ENCODE measurements at regions not wholly inside any gene's neighbourhood (a gene's known extent, or its start where the extent isn't known, plus 50 kb on each side); places are given as distances from the start of the nearest gene placed in this dataset.

DNA sequence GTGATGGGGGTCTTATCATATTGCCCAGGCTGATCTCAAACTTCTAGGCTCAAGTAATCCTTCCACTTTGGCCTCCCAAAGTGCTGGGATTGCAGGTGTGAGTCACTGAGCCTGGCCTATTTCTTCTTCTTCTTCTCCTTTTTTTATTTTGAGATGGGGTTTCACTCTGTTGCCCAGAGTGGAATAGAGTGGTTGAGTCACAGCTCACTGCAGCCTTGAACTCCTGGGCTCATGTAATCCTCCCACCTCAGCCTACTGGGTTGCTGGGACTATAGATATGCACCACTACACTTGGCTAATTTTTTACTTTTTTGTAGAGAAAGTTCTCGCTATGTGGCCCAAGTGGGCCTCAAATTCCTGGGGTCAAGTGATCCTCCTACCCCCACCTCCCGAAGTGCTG, 124.3 kb downstream of the SKIDA1 start:
- Histone ChIP-seq H3K9me3 (no peaks in the 10 kb centered on the region), H3K27ac (no peak overlapping the region), H3K4me1 (peaks cover 0 to 7% (median 0%) of the 10 kb centered on the region in 4 donors), H3K27me3 (no peaks in the 10 kb centered on the region), H3K4me3 (no peak overlapping the region), H3K36me3 (no peaks in the 10 kb centered on the region)
- TF ChIP-seq EP300 (IDR thresholded peaks at IDR 0.05; ENCODE audit: low read depth) (no peak), POLR2A (IDR thresholded peaks at IDR 0.05) (no peak), POLR2AphosphoS5 (IDR thresholded peaks at IDR 0.05) (no peak)
- TF ChIP-seq, protein P1, sequence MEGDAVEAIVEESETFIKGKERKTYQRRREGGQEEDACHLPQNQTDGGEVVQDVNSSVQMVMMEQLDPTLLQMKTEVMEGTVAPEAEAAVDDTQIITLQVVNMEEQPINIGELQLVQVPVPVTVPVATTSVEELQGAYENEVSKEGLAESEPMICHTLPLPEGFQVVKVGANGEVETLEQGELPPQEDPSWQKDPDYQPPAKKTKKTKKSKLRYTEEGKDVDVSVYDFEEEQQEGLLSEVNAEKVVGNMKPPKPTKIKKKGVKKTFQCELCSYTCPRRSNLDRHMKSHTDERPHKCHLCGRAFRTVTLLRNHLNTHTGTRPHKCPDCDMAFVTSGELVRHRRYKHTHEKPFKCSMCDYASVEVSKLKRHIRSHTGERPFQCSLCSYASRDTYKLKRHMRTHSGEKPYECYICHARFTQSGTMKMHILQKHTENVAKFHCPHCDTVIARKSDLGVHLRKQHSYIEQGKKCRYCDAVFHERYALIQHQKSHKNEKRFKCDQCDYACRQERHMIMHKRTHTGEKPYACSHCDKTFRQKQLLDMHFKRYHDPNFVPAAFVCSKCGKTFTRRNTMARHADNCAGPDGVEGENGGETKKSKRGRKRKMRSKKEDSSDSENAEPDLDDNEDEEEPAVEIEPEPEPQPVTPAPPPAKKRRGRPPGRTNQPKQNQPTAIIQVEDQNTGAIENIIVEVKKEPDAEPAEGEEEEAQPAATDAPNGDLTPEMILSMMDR (IDR thresholded peaks at IDR 0.05), result no peak
- WGBS, 2 donors (ENCODE audit: low coverage in 1 of 2), result 93% methylated on average over 2 of the region's 2 CpGs; no CpG with 5 or more reads in 1 of the 2 donors
- in situ Hi-C loops (cut with MboI; ENCODE audit: low pct_ligation_motif_present in 1 of 4, low pct_unique_long_range_greater_than_20kb in 1 of 4, low sequenced_read_pairs in 3 of 4) (no loop called here), intact Hi-C loops (cut with DNase I; ENCODE audit: low total_unique reads) (no loop called here)
- DNase-seq, result no peak

DNA sequence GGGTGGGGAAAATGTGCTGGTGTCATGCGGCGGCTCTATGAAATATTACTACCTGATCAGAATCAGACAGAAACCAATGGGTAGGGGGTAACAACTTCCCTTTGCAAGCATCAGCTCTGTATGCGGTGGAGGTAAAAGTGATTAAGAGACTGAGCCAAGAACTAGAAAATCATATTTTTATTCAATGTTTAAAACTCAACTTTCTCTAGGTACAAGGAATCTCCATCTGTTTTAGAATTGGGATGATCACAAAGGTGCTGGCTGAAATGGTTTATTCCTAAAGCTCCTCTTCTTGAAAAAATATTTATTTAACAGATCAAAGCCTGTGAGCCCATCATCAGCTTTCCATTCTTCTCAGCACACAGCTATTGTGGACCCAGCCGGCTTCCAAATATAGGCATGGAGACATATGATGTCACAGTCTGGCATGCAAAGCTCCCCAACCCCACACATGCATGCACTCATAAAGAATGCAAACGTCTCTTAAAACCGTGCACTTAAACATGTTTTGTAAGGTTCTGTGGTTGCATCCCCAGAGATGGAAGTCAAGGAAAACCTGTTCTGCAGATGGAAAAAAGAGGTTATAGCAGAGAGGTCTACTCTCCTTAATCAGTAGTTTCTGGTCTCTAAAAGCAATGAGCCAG, 126.0 kb downstream of the SKIDA1 start:
- H3K27me3 ChIP-seq, result no peaks in the 10 kb centered on the region
- H3K4me3 ChIP-seq, result no peak overlapping the region
- intact Hi-C loops (cut with DNase I; ENCODE audit: low total_unique reads) (no loop called here), in situ Hi-C loops (cut with MboI; ENCODE audit: low pct_ligation_motif_present in 1 of 4, low pct_unique_long_range_greater_than_20kb in 1 of 4, low sequenced_read_pairs in 3 of 4) (no loop called here)
- TF ChIP-seq, protein P1 (IDR thresholded peaks at IDR 0.05), result no peak
- TF ChIP-seq POLR2AphosphoS5 (IDR thresholded peaks at IDR 0.05) (no peak), EP300 (IDR thresholded peaks at IDR 0.05; ENCODE audit: low read depth) (no peak), POLR2A (IDR thresholded peaks at IDR 0.05) (no peak)
- H3K9me3 ChIP-seq, result peaks cover 0 to 3% of the 10 kb centered on the region in 2 donors
- peaks cover 0 to 7% (median 0%) of the 10 kb centered on the region in 4 donors for H3K4me1 ChIP-seq
- no peak overlapping the region for H3K27ac ChIP-seq
- no peak for DNase-seq
- WGBS, 2 donors (ENCODE audit: low coverage in 1 of 2), result 31 to 40% methylated on average over 5 to 6 of the region's 6 CpGs
- no peaks in the 10 kb centered on the region for H3K36me3 ChIP-seq

DNA sequence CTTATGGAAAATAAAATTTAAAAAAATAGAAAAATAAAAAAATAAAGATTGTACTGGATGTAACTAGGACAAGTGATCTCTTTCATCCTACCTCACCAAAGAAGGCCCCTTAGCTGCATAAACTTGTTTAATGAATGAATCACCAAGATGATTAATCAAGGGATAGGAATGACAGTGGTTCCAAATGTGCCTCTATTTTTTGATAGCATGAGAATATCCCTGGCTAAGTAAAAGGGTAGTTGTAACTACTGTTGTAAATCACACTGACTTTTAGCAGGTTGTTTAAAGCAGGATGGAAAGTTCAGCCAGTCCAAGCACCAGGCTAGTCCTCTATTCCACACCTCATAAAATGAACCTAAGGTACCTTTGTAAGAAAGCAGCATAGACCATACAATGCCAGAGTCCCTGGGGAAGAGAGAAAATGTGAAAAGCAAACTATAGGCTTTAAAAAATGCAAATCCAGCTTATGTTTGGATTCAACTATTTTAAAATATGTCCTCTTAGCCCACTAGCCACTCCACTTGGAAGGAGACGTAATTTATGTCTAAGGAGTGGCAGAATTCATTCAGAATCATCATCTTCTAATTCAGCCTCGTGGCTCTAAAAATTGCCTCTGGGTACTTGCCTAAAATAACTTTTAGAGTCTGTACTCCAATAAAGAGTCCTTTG, 126.8 kb downstream of the SKIDA1 start:
- no peak for DNase-seq
- H3K27me3 ChIP-seq, result no peaks in the 10 kb centered on the region
- 30 to 36% methylated on average over 2 of the region's 2 CpGs for WGBS, 2 donors (ENCODE audit: low coverage in 1 of 2)
- no peak overlapping the region for H3K4me3 ChIP-seq
- intact Hi-C loops (cut with DNase I; ENCODE audit: low total_unique reads) (no loop called here), in situ Hi-C loops (cut with MboI; ENCODE audit: low pct_ligation_motif_present in 1 of 4, low pct_unique_long_range_greater_than_20kb in 1 of 4, low sequenced_read_pairs in 3 of 4) (no loop called here)
- no peaks in the 10 kb centered on the region for H3K36me3 ChIP-seq
- H3K4me1 ChIP-seq, result peaks cover 0 to 7% (median 0%) of the 10 kb centered on the region in 4 donors
- H3K9me3 ChIP-seq, result peaks cover 0 to 3% of the 10 kb centered on the region in 2 donors
- H3K27ac ChIP-seq, result no peak overlapping the region
- TF ChIP-seq, protein P1 (IDR thresholded peaks at IDR 0.05), result no peak
- no peak for TF ChIP-seq POLR2A (IDR thresholded peaks at IDR 0.05)
- TF ChIP-seq POLR2AphosphoS5 (IDR thresholded peaks at IDR 0.05), result peak in 1 of 3 donors; percentile 9

DNA sequence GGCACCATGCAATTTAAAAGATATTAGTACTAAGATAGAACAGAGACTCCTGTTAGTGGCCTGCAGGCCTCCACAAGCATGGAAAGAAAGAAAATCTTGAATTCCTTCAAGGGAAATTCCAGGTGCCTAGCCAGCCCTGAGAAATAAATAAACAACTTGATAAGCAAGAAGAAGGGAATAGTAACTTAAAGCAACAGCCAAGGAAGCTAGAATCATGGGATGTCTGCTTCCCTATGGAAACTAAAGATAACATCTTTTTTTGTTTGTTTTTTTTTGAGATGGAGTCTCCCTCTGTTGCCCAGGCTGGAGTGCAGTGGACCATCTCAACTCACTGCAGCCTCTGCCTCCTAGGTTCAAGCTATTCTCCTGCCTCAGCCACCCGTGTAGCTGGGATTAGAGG, 128.6 kb downstream of the SKIDA1 start:
- WGBS, 2 donors (ENCODE audit: low coverage in 1 of 2), result 92% methylated on average over 1 of the region's 1 CpG; no CpG with 5 or more reads in 1 of the 2 donors
- Histone ChIP-seq H3K27ac (no peak overlapping the region), H3K4me1 (peaks cover 0 to 7% (median 0%) of the 10 kb centered on the region in 4 donors), H3K4me3 (no peak overlapping the region), H3K36me3 (no peaks in the 10 kb centered on the region), H3K27me3 (no peaks in the 10 kb centered on the region), H3K9me3 (peaks cover 0 to 3% of the 10 kb centered on the region in 2 donors)
- TF ChIP-seq, protein P1 (IDR thresholded peaks at IDR 0.05), result no peak
- TF ChIP-seq POLR2A (IDR thresholded peaks at IDR 0.05) (no peak), POLR2AphosphoS5 (IDR thresholded peaks at IDR 0.05) (no peak), EP300 (IDR thresholded peaks at IDR 0.05; ENCODE audit: low read depth) (no peak)
- intact Hi-C loops (cut with DNase I; ENCODE audit: low total_unique reads), result no loop called here
- DNase-seq, result no peak
- in situ Hi-C loops (cut with MboI; ENCODE audit: low pct_ligation_motif_present in 1 of 4, low pct_unique_long_range_greater_than_20kb in 1 of 4, low sequenced_read_pairs in 3 of 4), result no loop called here
